ENCODE measurements at regions not wholly inside any gene's neighbourhood (a gene's known extent, or its start where the extent isn't known, plus 50 kb on each side); places are given as distances from the start of the nearest gene placed in this dataset.
"Not testable (repeated sequence)": the region's sequence is repeated elsewhere in the genome, so short reads cannot be mapped to it uniquely, and the experiment has no call there.

DNA sequence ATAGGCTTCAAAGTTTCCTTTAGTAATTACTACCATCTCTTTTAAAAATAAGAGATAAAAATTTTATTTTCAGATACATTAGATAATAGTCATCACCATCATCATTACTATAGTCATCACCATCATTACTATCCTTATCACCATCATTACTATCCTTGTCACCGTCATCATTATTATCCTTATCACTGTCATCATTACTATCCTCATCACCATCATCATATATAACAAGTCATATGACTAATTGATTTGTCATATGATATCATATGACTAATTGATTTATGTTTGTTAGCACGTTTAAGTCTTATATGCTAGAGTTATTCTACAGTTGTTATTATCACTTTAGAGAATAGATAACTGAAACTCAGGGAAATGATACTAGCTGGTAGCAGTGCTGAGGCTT lies 382.1 kb upstream of the CDH18 start:
- DNase-seq (ENCODE audit: low spot score), result no peak

DNA sequence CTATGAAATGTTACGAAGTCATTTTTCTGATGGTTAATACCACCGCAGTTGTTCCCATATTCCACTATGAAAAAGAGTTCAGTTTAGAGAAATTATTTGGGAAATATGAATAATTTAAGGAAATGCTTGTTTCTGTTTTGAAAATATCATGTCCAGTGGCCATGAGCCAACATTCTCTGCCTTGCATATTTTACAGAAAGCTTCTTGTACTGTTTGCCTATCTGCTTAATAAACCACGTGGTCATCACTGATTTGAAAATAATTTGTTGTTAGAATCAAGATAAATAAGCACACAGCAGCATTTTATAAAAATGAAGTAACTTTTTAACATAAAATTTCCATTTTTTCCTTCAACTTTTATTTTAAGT lies 381.5 kb upstream of the CDH18 start:
- no peak for DNase-seq (ENCODE audit: low spot score)

- no peak for DNase-seq (ENCODE audit: low spot score)
Observed at GRCh38 chr5:20368571-20369517, 380.8 kb upstream of the CDH18 start.

DNA sequence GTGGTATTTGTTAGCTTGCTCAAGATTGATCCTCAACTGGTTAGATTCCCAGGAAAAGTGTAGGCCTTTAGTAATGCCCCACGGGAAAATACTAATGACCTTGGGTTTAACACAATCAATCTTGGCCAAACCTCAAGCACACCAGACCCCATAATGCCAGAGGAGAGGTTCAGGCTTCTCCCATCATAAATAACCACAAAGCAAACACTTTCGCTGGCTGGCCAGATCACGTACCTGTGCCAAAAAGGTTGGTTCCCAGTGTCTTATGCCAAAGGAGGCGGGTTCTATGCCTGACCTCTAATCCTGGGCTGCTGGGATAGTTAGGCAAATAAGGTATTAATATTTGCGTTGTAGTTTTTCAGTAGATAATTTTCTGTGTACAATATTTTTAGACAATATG lies 379.2 kb upstream of the CDH18 start:
- DNase-seq (ENCODE audit: low spot score), result no peak

- no peak for DNase-seq (ENCODE audit: low spot score)
Observed at GRCh38 chr5:20360263-20360662, 372.3 kb upstream of the CDH18 start.

DNA sequence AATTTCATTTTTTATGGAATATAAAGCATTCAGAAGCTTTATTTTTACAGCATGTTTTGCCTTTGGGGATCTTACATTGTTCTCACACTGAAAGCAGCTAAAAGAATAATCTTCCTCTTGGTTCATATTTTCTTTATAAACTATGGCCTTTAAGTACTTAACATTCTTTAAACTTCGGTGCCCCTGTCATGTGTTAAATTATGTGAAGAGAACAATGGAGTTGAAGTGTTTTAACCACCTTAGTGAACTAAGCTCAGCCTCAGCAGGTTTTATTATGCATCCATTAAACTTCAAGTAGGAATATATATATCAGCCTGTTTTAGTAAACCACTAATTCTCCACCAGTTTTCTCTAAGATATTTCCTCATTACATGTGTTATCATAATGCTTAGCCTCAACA lies 371.4 kb upstream of the CDH18 start:
- no peak for DNase-seq (ENCODE audit: low spot score)

- DNase-seq (ENCODE audit: low spot score), result no peak
Observed at GRCh38 chr5:20353499-20353898, 365.5 kb upstream of the CDH18 start.

DNA sequence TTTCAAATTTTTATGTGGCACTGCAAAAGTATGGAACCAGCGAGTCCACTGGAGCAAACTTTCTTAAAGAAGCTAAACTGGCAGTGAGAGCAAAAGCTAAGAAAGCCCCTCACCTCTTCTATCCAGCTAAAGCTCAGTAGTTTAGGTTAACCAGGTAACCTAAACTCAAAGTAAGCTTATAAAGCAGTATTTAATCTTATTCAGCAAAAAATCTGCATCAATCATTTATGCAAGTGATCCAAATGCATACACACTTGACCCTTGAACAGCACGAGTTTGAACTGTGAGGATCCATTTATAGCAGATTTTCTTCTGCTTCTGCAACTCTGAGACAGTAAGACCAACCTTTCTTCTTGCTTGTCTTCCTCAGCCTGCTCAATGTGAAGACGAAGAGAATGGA lies 363.8 kb upstream of the CDH18 start:
- DNase-seq (ENCODE audit: low spot score), result no peak

DNA sequence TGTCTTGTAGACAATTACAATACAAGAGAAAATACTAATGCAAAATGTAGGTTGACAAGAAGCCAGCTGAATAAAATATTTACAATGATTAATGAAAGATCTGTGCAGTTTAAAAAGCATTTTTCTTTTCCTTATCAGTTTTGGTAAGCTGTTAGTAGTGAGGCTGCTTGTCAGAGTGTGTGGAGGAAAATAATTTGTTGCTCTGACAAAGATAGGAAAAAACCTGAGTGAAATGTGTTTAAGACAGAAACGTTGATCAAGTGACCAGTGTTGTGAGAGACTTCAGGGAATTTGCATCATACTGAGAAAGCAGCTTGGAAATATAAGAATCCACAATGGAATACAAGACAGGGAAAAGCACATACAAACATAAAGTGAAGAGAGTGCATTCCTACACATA lies 360.3 kb upstream of the CDH18 start:
- no peak for DNase-seq (ENCODE audit: low spot score)

DNA sequence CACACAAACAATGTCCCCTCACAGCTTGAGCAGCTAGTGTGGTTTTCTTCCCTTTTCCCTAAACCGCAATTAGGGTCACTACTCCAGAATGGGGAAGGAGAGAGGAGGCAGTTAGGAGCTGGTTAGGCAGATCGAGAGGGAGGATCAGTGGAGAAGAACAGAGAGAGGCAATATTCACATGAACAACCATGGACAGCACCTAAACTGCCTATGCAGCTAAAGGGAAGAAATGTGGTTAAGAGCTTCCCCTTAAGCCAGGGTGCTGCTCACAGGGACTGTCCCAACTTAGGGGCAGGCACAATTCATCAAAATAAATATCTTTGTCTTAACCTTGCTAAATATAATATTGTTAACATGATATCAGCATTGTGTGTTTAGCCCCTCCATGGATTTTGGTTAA lies 359.3 kb upstream of the CDH18 start:
- no peak for DNase-seq (ENCODE audit: low spot score)

DNA sequence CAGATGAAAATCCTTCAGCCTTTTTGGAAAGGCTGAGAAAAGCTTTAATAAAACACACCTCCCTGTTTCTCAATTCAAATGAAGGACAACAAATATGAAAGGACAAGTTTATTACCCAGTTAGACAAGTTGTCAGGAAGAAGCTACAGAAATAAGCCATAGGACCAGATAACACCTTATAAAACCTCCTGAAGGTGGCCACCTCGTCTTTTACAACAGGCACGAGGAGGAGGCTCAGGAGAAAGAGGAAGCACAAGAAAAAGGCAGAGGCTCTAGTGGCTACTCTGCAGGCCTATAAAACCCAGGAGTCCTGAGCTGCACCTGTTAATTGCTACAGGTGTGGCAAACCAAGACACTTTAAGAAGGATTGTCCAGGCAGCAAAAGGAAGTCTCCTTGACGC lies 352.1 kb upstream of the CDH18 start:
- peak; percentile 4 for DNase-seq (ENCODE audit: low spot score)

- DNase-seq (ENCODE audit: low spot score), result no peak
Observed at GRCh38 chr5:20335978-20336377, 348.0 kb upstream of the CDH18 start.

DNA sequence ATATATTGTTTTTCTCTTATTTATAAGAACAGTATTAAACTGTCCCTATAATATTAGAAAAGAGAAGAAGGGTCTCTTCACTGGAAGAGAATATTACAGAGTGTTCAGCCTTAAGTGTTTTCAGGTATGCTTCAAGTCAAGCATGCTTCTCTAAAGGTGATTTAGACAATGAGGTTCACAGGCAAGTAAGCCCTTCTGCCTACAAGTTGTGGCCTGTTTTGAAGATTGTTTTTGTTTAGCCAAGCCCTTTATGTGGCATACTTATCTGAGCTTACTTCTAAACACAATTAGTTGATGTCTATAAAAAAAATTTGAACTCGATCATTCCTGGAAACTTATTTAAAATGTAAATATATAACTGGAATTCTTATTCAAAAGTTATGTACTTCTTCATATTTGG lies 343.8 kb upstream of the CDH18 start:
- no peak for DNase-seq (ENCODE audit: low spot score)

- no peak for DNase-seq (ENCODE audit: low spot score)
Observed at GRCh38 chr5:20323323-20323722, 335.3 kb upstream of the CDH18 start.

DNA sequence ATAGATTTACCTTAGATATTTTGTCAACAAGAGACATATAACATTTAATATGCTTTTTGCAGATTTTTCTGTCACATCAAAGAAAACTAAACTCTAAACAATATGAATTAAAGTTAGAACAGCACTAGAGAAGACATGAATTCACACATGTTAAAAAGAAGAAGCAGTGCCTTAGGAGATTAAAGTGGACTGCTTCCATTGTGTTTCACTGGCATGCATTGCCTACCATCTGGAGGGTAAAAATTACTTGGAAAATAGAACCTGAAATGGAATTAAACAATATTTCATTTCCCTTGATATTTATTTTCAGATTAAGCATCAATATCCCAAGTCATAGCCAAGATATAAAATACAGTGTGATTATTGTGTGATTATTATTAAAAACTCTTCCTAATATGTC lies 319.4 kb upstream of the CDH18 start:
- no peak for DNase-seq (ENCODE audit: low spot score)

- DNase-seq (ENCODE audit: low spot score), result no peak
Observed at GRCh38 chr5:20305463-20305862, 317.5 kb upstream of the CDH18 start.

DNA sequence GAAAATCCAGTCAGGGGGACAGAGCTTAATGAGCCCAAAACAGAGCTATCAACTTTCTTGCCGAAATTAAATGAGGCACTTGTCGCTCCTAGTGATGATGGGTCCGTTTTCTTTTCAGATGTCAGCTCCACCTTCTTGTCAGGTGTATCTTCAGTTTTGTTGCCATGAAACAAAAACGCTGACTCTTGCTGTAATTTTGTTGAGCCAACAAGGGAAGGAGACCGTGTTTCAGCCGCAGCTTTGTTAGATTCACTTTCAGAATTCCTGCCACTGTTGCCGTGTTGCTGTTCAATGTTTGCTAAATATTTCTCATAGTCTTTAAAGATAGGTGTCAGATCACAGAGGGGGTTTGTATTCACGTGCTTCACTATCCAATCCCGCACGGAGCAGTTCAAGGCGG lies 316.6 kb upstream of the CDH18 start:
- DNase-seq (ENCODE audit: low spot score), result not testable (repeated sequence)

DNA sequence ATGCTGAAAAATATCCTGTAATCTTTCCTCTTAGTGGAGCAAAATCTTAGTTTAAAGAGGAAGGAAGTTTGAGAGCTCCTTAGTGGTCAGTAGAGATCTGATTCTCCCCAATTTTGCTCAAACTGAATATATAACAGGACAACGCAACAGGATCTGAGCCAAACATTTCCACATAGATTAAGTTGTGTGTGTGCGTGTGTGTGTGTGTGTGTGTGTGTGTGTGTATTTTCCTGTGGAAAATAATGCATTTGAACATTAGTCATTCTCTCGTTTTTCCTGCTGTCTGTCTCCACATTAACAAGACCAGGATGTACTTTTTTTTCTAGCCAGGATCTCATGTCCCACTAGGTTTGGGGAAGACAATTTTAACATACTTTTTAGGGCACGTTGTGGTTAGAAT lies 312.1 kb upstream of the CDH18 start:
- DNase-seq (ENCODE audit: low spot score), result no peak

- DNase-seq (ENCODE audit: low spot score), result no peak
Observed at GRCh38 chr5:20294696-20295095, 306.7 kb upstream of the CDH18 start.

- no peak for DNase-seq (ENCODE audit: low spot score)
Observed at GRCh38 chr5:20291766-20292165, 303.8 kb upstream of the CDH18 start.

GRCh38 chr5:20287640-20288039 lies 299.6 kb upstream of the CDH18 start:
- no peak for DNase-seq (ENCODE audit: low spot score)

DNA sequence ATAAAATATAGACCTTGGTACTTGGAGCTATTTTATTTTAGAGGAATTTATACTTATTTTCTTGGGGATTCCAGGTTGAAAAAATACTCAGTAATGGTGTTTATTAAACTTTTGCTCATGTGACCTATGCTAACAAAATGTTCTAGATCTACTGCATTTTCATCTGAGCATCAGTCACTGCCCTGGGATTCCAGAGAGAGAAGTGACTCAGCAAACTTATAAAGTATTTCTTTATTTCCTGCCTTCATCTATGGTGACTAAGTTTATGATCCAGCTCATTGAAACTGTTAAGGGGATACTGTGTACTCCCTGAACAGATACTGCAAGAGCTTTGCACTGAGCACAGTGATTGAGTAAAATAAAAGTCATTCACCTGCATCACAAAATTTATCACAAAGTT lies 298.5 kb upstream of the CDH18 start:
- DNase-seq (ENCODE audit: low spot score), result no peak

DNA sequence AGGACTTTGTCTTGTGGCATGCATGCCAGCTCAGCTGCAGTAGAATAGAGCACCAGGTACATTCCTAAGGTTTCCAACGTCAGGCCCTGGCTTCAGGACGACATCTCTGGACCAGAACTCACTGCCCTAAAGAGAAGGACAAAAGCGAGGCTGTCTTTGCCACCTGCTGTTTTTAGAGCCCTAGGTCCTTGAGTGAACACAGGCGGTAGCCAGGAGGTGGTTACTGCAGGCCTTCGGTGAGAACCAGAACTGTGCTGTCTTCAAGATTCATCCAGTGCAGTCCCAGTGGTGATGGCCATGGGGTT lies 288.9 kb upstream of the CDH18 start:
- DNase-seq (ENCODE audit: low spot score), result no peak
